GM12874 (cell line): ENCODE measurements at regions not wholly inside any gene's neighbourhood (a gene's known extent, or its start where the extent isn't known, plus 50 kb on each side); places are given as distances from the start of the nearest gene placed in this dataset.

Experiments
- CTCF ChIP-seq: IDR thresholded peaks from 2 replicates; pipeline ENCODE4 v1.5.1; 2011; ENCODE audit warnings: low read depth, mild to moderate bottlenecking, control low read depth, low read length, moderate library complexity; ENCODE audit not compliant: insufficient read depth

- no peak for TF ChIP-seq CTCF
Observed at GRCh38 chr7:155167706-155168365, 97.7 kb downstream of the HTR5A start.

GRCh38 chr7:155168597-155169480 is 98.7 kb downstream of the HTR5A start:
- no peak for TF ChIP-seq CTCF

GRCh38 chr7:155169498-155170065 is 99.5 kb downstream of the HTR5A start:
- no peak for TF ChIP-seq CTCF

GRCh38 chr7:155170331-155170730 is 100.2 kb downstream of the HTR5A start:
- no peak for TF ChIP-seq CTCF

GRCh38 chr7:155172141-155172540 is 102.0 kb downstream of the HTR5A start:
- no peak for TF ChIP-seq CTCF

- TF ChIP-seq CTCF = no peak
Observed at GRCh38 chr7:155173905-155174304, 103.8 kb downstream of the HTR5A start.

DNA sequence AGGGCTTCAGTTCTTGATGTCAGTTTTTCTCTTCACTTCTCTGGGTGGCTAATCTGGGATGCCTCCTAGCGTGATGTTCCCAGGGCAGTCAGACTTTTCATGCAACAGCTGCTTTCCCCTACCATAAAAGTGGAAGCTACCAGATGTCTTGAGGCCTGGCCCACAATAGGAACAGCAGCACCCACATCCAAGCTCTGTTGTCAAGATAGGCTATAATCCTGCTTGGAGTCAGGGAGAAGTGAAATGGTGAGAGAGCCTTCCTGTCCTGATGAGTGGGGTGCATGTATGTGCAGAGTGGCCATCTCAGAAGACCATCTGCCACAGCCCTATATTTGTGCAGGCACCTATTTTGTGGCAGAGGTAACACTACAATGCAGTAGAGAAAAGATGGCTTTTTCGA is 108.0 kb downstream of the HTR5A start:
- no peak for TF ChIP-seq CTCF
